Large intestine (tissue), 3 donors: ENCODE measurements at regions not wholly inside any gene's neighbourhood (a gene's known extent, or its start where the extent isn't known, plus 50 kb on each side); places are given as distances from the start of the nearest gene placed in this dataset.
"Not testable (repeated sequence)": the region's sequence is repeated elsewhere in the genome, so short reads cannot be mapped to it uniquely, and the experiment has no call there.

Experiments
- DNase-seq, 2 donors: peaks; one replicate each; pipeline versions ENCODE4 v3.0.0 to v3.0.0-alpha.2; 2013
- H3K27ac ChIP-seq: one replicate; pipeline ENCODE4 v1.5.1; 2013; ENCODE audit warnings: low read length
- H3K27me3 ChIP-seq: 2 replicates; pipeline ENCODE4 v1.6.1; 2013; ENCODE audit warnings: low read length; ENCODE audit not compliant: control insufficient read depth, insufficient read depth
- H3K36me3 ChIP-seq: 2 replicates; pipeline ENCODE4 v1.6.1; 2013; ENCODE audit warnings: low read length; ENCODE audit not compliant: control insufficient read depth, insufficient read depth
- H3K4me1 ChIP-seq: one replicate; pipeline ENCODE4 v1.6.1; 2013; ENCODE audit warnings: low read length; ENCODE audit not compliant: control insufficient read depth, insufficient read depth
- H3K4me3 ChIP-seq: one replicate; pipeline ENCODE4 v1.5.1; 2013; ENCODE audit warnings: low read length
- H3K9me3 ChIP-seq: one replicate; pipeline ENCODE4 v1.6.1; 2013; ENCODE audit warnings: mild to moderate bottlenecking, low read depth, low read length, moderate library complexity; ENCODE audit not compliant: control insufficient read depth
- WGBS: methylation state at CpG from one replicate; pipeline ENCODE4 v1.1.5; 2013; ENCODE audit warnings: low lambda C conversion rate; ENCODE audit not compliant: insufficient coverage; 5-methylcytosine and 5-hydroxymethylcytosine counted together

- H3K27ac ChIP-seq, result no peak overlapping the region
- H3K9me3 ChIP-seq, result no peaks in the 10 kb centered on the region
- no peak overlapping the region for H3K4me3 ChIP-seq
- no peak for DNase-seq
- H3K4me1 ChIP-seq, result no peaks in the 10 kb centered on the region
- no peaks in the 10 kb centered on the region for H3K27me3 ChIP-seq
- no peaks in the 10 kb centered on the region for H3K36me3 ChIP-seq
- WGBS, result 80% methylated on average over 2 of the region's 2 CpGs
These were observed 631.9 kb upstream of the INTU start for GRCh38 chr4:127000846-127001245.

- no peaks in the 10 kb centered on the region for H3K9me3 ChIP-seq
- H3K36me3 ChIP-seq, result no peaks in the 10 kb centered on the region
- H3K27ac ChIP-seq, result no peak overlapping the region
- DNase-seq, result no peak
- H3K27me3 ChIP-seq, result no peaks in the 10 kb centered on the region
- no peak overlapping the region for H3K4me3 ChIP-seq
- H3K4me1 ChIP-seq, result no peaks in the 10 kb centered on the region
- no CpG with 5 or more reads among the region's 2 CpGs for WGBS
These were observed 630.8 kb upstream of the INTU start for GRCh38 chr4:127001933-127002332.

GRCh38 chr4:127006446-127006877 lies 626.3 kb upstream of the INTU start:
- no peaks in the 10 kb centered on the region for H3K9me3 ChIP-seq
- no peak overlapping the region for H3K4me3 ChIP-seq
- no peak for DNase-seq
- no peaks in the 10 kb centered on the region for H3K36me3 ChIP-seq
- H3K27me3 ChIP-seq, result no peaks in the 10 kb centered on the region
- H3K27ac ChIP-seq, result no peak overlapping the region
- H3K4me1 ChIP-seq, result no peaks in the 10 kb centered on the region

DNA sequence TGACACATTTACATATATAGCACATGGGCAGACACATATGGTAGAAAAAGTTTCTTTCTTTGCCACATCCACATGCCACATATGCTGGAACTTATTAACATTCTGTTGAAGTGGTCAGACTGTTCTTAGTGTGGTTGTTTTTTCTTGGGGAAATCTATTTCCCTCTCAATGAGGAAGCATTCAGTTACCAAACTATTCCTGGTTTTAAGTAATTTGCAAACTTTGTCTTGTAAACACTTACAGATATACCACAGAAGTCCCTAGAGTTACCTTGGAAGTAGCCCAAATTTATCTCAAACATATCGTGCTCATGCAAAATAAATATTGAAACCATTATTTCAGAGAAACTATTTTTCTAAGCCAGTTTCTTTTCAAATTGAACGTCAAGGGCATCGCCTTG lies 625.5 kb upstream of the INTU start:
- H3K4me3 ChIP-seq, result no peak overlapping the region
- H3K4me1 ChIP-seq, result no peaks in the 10 kb centered on the region
- WGBS, result 78% methylated on average over 1 of the region's 3 CpGs
- DNase-seq, result no peak
- no peaks in the 10 kb centered on the region for H3K9me3 ChIP-seq
- no peaks in the 10 kb centered on the region for H3K27me3 ChIP-seq
- H3K27ac ChIP-seq, result no peak overlapping the region
- H3K36me3 ChIP-seq, result no peaks in the 10 kb centered on the region

DNA sequence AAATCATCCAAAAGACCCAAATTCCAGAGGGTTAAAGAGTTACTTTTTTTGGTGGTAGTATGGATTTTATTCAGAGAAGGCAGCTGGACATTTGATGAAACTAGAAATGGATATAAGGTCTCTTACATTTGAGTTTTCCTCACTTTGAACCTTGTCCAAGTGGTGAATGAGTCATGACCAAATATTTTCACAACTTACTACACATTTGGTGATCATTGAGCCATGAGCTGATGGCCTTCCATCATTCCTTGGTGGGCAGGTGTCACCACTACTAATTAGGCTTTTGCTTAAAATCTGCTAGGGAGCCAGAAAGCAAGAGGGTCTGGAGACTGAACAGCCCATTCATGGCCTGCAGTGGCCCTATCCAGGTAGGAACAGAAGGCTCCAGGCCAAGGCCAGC lies 620.2 kb upstream of the INTU start:
- Histone ChIP-seq H3K27ac (no peak overlapping the region), H3K4me1 (no peaks in the 10 kb centered on the region), H3K4me3 (no peak overlapping the region), H3K9me3 (no peaks in the 10 kb centered on the region), H3K36me3 (no peaks in the 10 kb centered on the region), H3K27me3 (no peaks in the 10 kb centered on the region)
- no peak for DNase-seq

GRCh38 chr4:127015667-127016117 lies 617.1 kb upstream of the INTU start:
- Histone ChIP-seq H3K36me3 (no peaks in the 10 kb centered on the region), H3K27ac (no peak overlapping the region), H3K4me3 (no peak overlapping the region), H3K4me1 (no peaks in the 10 kb centered on the region), H3K9me3 (no peaks in the 10 kb centered on the region), H3K27me3 (no peaks in the 10 kb centered on the region)
- no peak for DNase-seq
- WGBS, result no CpG with 5 or more reads among the region's 5 CpGs

GRCh38 chr4:127018381-127018780 lies 614.4 kb upstream of the INTU start:
- WGBS, result 100% methylated on average over 1 of the region's 2 CpGs
- no peak overlapping the region for H3K27ac ChIP-seq
- no peak overlapping the region for H3K4me3 ChIP-seq
- H3K4me1 ChIP-seq, result no peaks in the 10 kb centered on the region
- no peaks in the 10 kb centered on the region for H3K36me3 ChIP-seq
- H3K27me3 ChIP-seq, result no peaks in the 10 kb centered on the region
- no peak for DNase-seq
- no peaks in the 10 kb centered on the region for H3K9me3 ChIP-seq

DNA sequence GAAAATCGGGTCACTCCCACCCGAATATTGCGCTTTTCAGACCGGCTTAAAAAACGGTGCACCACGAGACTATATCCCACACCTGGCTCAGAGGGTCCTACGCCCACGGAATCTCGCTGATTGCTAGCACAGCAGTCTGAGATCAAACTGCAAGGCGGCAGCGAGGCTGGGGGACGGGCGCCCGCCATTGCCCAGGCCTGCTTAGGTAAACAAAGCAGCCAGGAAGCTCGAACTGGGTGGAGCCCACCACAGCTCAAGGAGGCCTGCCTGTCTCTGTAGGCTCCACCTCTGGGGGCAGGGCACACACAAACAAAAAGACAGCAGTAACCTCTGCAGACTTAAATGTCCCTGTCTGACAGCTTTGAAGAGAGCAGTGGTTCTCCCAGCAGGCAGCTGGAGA lies 611.9 kb upstream of the INTU start:
- not testable (repeated sequence) for H3K27ac ChIP-seq, H3K4me1 ChIP-seq, DNase-seq, H3K9me3 ChIP-seq, H3K4me3 ChIP-seq, H3K27me3 ChIP-seq, H3K36me3 ChIP-seq
- WGBS, result no CpG with 5 or more reads among the region's 15 CpGs

GRCh38 chr4:127036296-127036695 lies 596.5 kb upstream of the INTU start:
- Histone ChIP-seq H3K9me3 (no peaks in the 10 kb centered on the region), H3K36me3 (no peaks in the 10 kb centered on the region), H3K4me1 (no peaks in the 10 kb centered on the region), H3K4me3 (no peak overlapping the region), H3K27ac (no peak overlapping the region), H3K27me3 (no peaks in the 10 kb centered on the region)
- no CpG with 5 or more reads among the region's 3 CpGs for WGBS
- DNase-seq, result no peak

DNA sequence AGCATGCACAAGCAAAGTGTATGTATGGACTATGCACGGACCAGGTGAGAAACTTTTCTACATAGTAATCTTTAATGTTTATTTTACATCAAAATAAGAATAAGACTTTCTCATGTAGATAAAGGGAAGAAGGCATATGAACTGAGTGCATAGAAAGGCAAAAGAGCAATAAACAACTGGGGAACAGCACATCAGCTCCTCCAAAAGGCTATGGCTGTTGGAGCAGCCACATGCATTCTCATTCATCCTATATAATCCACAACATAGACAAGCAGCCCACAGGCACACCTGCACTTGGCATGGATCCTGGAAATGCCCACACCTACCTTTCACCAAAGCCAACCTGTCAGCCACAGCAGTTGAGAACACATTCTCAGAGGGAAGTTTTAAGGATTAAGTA lies 586.9 kb upstream of the INTU start:
- no peaks in the 10 kb centered on the region for H3K9me3 ChIP-seq
- DNase-seq, result no peak
- no peak overlapping the region for H3K27ac ChIP-seq
- H3K36me3 ChIP-seq, result no peaks in the 10 kb centered on the region
- H3K27me3 ChIP-seq, result no peaks in the 10 kb centered on the region
- 44% methylated on average over 1 of the region's 1 CpG for WGBS
- no peaks in the 10 kb centered on the region for H3K4me1 ChIP-seq
- H3K4me3 ChIP-seq, result no peak overlapping the region

DNA sequence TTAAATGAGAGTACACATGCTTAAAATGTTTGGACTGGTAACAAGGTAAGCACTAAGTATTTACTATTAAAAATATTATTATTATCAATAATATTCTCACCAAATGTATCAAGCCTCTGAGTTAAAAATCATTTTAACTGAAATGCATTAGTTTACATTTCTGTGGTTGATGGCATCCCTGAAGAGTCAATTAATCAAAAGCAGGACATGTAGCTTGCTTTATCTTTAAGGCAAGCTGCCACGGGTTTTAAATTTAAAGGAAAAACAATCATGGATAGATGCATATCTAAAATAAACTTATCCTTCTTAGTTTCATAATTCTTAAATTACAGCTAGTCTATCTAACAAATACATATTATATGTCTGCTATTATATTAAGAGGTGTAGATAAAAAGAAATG lies 584.8 kb upstream of the INTU start:
- Histone ChIP-seq H3K9me3 (no peaks in the 10 kb centered on the region), H3K27me3 (no peaks in the 10 kb centered on the region), H3K27ac (no peak overlapping the region), H3K36me3 (no peaks in the 10 kb centered on the region), H3K4me1 (no peaks in the 10 kb centered on the region), H3K4me3 (no peak overlapping the region)
- 20% methylated on average over 1 of the region's 1 CpG for WGBS
- DNase-seq, result no peak
